GM19463 (cell line): ENCODE measurements at regions not wholly inside any gene's neighbourhood (a gene's known extent, or its start where the extent isn't known, plus 50 kb on each side); places are given as distances from the start of the nearest gene placed in this dataset.

Experiments
- ATAC-seq: cut with Tn5 transposase; IDR thresholded peaks from one replicate; pipeline ENCODE4 v1.9.1; 2021; ENCODE audit warnings: mild to moderate bottlenecking, moderate library complexity; ENCODE audit not compliant: unreplicated experiment

DNA sequence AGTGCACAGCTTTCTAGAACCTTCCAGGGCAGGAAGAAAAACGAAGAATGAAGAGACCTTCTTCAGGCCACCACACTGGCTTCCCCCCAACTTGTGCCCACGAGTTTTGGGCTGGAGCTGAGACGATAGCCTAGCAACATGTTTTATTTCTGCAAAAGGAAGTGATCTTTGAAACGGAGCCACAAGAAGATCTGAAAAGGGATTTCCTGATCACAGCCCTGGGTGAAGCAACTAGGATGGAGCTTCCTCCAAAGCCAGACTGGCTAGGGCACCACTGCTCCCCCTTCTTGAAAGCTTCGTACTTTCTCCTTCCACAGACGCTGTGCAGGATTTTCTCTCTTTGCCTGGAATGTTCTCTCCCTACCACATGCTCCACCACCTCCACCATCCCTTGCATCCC, 418.3 kb downstream of the MED13L start:
- ATAC-seq: no peak

DNA sequence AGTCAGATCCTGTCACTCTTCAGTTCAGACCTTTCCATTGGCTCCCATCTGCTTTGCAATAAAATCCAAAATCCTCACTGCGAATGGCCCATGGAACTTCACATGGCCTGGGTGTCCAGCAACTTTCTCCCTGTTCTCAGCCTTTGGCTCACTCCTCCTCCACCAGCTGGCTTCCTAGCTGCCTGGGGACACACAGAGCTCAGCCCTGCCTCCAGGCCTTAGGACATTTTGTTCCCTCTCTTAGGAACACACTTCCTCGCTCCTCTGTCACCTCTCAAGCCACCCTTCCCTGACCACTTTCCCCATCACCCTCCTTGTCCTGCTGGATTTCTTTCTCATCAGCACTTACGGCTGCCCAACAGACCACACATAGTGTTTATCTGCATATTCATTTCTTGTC, 419.6 kb downstream of the MED13L start:
- ATAC-seq: no peak

DNA sequence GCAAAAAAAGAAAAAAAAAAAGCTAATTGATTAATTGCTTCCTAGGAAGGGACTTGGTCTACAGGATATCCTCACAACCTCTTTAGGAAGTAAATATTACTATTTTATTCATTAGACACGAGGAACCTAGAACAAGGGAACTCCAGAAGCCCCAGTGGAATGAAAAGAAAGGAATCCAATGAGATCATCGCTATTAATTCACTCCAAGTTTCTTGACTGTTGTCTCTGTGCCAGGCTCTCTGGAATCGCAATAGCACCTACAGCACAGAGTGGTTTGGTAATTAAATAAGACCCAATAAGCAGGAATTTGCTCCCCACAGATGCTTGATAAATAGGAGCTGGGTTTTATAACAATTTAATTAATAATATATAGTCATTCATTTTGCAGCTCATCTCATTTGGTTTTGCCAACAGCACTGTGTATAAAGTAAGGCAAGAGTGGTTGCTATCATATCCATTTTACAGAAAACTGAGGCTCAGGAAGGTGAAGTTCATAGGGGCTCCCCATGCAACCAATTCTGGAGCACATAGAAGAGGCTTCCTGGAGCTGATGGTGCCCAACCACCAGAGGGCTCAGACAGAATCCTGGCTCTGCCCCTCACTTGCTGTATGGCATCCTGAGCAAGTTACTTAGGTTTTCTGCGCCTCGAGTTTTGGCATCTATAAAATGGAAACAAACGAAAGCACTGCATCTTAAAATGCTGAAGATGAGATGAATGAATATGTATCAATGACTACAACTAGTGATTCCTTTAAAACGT, 420.2 kb downstream of the MED13L start:
- ATAC-seq: no peak

DNA sequence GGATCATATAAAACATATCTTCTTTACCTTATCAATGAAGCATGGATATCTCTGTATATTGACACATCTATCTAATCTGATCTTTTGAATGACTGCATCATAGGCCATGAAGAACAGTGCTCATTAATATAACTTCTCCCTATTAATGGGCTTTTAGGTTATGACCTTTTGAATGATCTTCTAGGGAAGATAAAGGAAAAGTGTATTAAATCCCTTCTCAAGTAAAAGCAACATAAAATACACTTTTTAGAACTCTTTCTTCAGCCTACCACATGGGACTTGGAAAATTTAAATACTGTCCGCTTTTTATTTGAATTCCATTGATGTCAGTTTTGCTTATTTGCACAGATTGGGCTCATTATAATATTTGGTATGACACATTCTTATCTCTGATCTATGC, 425.4 kb downstream of the MED13L start:
- ATAC-seq: no peak

DNA sequence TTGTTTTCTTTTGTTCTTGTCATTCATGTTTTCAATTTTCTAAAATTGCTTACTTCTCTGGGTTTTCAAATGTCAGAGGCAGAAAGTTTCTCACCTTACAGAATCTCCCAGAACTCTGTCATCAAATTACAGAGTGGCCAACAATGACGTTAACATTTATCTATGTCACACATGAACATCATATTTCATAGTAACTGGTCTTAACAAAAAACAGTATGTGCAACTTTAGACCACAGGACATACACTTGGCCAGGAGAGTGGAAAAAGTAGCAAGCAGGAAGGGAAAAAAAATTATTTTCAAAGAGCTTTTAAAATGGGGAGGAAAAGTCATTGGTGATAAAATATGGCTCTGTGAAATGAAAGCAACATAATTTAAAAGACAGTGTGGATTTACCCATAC, 426.5 kb downstream of the MED13L start:
- no peak for ATAC-seq

DNA sequence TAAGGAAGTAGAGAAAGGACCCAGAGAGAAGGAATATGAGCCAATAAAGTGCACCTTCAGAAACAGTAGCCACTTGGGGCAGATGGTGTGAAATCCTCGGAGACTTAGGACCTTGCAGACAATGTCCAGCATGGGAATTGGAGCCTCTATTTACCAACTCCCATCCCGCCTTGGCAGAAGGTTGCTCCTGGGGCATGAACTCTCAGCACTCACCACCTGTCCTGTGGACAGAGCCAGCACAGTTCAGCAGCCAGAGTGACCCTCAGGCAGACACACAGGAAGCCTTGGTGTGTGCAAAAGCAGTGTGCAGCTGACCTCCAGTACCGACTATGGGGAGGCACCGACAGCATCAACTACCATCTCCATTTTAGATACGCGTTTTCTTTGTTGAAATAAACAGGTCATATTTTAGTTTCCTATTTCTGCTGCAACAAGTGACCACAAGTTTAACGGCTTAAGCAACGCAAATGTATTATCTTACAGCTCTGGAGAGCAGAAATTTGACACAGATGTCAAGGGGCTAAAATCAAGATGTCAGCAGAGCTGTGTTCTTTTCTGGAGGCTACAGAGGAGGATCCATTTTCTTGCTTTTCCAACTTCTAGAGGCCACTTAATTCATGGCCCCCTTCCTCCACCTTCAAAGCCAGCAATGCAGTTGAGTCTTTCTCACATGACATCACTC, 428.1 kb downstream of the MED13L start:
- ATAC-seq: no peak

DNA sequence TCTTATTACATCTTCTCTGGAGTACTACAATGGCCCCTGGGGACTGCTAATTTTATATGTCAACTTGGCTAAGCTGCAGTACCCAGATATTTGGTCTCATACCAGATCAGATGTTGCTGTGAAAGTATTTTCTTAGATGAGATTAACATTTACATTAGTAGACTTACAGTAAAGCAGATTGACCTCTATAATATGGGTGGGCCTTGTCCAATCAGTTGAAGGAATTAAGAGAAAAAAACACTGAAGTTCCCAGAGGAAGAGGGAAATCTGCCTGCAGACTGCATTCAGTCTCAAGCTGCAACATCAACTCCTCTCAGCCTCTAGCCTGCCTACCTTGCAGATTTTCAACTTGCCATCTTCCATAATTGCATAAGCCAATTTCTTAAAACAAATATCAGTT, 430.1 kb downstream of the MED13L start:
- ATAC-seq: no peak

DNA sequence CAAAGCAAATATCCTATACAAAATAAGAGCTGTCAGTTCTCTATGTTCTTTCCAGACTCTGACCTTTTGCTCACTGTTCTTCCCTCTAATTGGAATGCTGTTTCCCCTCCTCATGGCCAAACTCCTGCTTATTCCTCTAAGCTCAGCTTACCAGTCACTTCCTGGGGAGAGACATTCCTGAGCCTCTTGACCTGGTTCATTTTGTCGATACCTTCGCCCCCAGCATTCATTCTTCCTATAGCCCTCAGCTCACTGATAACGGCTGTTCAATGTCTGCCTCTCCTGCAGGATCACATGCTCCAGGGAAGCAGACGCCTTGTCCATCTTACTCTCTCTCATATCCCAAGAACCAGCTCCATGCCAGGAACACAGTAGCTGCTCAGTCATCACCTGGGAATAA, 431.0 kb downstream of the MED13L start:
- no peak for ATAC-seq

DNA sequence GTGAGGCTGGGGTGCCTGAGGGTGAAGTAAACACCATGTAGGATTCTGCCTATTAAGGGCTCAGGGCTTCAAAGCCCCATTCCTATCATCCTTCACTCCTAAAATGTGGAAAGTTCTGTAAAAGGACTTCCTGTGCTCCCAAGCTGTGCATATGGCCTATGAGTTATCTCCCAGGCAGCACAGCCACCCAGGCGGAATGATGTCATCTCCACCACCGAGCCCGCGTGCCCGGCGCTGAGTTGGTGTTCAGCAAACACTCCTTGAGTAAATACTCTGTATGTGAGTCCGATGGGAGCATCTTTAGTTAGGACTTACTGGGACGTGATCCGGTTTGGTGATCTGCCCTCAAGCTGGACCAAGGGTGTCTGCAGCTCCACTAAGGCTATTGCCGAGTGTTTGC, 437.3 kb downstream of the MED13L start:
- ATAC-seq: no peak

DNA sequence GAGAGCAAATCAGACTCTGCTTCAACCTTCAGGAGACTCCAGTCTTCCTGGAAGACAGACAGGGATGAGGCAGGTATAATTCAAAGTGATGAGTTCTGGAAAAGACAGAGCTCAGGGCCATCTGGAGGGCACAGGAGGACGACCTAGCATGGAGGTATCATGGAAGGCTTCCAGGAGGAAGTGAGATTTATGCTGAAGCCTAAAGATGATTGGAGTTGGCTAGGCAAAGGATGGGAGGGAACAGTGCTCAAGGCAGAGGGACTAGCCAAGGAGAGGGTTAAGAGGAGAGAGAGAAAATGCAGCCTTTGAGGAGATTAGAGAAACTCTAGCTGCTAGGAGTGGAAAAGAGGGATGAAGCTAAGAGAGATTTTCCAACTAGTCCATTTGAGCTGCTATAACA, 438.5 kb downstream of the MED13L start:
- no peak for ATAC-seq

DNA sequence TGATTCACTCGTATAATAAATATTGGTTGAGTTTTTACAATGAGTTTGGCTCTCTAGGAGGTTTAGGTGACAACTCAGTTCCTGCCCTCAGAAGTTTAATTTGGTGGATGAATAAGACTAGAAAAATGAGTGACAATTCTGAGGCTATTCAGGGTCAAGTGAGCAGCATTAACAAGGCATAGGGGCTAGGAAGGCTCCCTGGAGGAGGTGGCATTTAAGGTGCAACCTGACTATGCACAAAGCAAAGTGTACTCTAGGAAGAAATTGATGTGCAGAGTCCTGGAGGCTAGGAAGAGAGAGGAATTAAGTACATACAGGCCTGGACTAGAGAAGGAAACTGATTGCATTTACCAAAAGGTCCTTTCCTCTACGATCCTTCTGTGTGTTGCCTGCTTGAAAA, 440.3 kb downstream of the MED13L start:
- ATAC-seq: no peak

DNA sequence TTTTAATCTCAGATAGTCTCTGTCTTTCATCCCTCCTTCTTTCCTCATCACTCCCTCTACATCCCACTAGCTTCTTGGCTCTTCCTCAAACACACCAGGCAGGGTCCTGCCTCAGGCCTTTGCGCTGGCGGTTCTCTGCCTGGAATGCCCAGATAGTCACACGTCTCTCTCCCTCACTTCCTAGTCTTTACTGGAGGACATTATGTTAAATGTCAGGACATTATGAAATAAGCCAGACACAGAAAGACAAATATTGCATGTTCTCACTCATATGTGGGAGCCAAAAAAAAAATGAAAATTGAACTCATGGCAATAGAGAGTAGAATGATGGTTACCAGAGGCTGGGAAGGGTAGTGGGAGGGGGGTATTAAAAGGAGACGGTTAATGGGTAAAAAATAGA, 442.0 kb downstream of the MED13L start:
- ATAC-seq: no peak

DNA sequence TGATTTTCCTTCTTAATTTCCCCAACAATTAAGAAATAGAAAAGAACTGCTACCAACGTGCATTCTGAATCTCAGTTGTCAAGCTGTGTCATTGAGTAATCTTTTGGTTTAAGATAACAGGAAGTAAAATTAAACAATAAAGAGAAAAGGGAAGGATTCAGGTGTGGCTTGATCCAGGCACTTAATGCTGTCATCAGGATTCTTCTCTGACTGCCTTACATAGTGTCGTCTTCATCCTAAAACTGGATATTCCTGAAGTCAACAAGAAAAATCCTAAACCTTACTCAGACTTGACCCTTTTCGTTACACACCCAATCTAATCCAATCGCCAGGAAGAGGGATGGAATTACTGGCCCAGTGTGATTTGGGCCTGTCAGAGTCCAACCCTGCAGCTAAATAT, 443.8 kb downstream of the MED13L start:
- ATAC-seq: no peak

DNA sequence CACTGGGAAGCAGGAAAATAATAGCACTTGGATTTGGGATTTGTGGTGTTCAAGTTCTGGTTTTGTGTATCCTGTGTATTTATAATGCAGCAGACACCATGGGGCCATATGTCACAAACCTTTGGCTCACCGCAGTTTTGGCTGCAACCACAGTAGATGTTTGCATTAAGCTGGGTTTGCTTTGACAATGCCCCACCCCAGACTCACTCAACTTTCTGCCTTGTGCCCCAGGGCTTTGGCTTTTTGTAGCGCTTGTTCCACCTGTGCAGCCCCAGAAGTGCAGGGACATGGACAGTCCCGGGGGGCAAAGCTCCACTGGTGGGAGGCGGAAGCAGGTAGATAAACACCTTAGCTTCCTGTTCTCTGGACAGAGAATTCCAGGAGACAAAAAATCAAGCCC, 446.9 kb downstream of the MED13L start:
- ATAC-seq: no peak

DNA sequence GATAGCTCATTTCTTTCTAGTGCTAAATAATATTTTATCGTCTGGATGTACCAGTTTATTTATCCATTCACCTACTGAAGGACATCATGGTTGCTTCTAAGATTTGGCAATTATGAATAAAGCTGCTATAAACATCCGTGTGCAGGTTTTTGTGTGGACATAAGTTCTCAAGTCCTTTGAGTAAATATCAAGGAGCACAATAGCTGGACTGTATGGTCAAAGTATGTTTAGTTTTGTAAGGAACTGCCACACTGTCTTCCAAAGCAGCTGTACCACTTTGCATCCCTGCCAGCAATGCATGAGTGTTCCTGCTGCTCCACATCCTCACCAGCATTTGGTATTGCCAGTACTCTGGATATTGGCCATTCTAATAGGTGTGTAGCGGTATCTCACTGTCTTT, 447.4 kb downstream of the MED13L start:
- no peak for ATAC-seq

DNA sequence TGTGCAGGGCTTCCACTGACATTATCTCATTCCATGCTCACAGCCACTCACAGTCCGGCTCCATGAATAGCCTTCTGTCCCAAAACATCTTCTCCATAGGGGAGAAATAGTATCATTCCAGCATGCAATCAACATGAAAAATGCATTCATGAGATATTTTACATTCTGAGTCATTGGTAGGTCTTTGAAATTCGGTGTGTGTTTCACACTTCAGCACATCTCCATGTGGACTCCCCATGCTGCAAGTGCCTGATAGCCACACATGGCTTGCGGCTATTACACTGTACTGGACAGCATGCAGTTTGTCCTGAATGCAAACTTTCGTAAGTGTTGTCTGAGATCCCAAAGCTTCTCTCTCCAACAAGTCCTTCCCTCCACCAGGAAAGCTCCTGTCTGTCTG, 449.3 kb downstream of the MED13L start:
- no peak for ATAC-seq

DNA sequence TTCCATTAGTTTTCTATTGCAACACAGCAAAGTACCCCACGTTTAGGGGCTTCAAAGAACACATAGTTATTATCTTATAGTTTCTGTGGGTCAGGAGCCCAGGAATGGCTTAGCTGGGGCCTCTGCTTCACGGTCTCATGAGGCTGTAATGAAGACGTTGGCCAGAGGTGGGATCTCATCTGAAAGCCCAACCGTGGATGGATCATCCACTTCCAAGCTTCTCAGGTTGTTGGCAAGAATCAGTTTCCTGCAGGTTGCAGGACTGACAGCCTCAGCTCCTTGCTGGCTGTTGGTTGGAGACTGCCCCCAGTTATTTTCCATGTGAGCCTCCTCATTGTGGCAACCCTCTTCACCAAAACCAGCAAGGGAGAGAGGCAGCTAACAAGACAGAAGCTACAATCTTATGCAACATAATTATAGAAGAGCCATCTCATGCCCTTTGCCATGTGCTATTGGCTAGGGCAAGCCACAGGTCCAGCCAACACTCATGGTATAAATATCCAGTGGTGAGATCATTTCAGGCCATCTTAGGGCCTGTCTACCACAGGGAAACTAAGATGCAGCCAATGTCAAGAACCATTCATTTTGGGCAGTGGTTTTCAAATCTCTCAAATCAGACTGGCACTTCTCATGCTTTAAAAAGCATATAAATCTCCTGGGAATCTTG, 452.4 kb downstream of the MED13L start:
- ATAC-seq: no peak

DNA sequence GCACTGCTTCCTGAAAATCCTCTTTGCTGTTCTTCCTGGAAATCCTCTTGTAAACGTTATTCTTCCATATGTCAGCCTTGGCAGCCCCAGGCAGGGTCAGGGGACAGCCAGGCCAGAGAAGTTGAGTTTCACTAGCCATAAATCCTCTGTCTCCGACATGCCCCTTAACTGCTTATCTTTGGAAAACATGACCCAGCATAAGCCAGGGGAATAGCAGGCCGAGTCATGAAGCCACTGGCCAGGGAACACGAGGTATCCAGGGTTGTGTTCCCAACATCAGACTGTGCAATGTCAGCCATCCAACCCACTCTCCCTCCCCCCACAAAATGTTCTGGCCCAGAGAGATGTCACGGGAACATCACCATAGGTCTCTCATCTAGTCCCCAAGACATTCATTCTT, 453.9 kb downstream of the MED13L start:
- no peak for ATAC-seq

DNA sequence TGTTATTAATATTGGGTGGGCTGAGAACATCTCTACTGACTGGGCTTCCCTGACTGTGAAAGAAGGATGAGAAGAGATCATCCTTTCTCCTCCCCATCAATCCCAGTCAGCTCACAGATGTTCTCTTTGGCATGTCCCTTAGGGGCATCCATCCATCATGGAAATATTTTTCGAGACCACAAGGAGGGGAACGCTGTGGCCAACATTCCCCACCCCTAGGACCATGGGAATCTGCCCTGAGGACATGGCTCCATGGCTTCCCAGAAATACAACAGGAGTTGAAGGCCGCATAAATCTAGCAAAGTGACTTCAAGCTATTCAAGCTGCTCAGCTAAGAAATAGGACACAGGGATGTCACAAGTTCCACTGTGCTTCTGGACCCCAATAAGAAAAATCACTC, 456.8 kb downstream of the MED13L start:
- ATAC-seq: no peak

DNA sequence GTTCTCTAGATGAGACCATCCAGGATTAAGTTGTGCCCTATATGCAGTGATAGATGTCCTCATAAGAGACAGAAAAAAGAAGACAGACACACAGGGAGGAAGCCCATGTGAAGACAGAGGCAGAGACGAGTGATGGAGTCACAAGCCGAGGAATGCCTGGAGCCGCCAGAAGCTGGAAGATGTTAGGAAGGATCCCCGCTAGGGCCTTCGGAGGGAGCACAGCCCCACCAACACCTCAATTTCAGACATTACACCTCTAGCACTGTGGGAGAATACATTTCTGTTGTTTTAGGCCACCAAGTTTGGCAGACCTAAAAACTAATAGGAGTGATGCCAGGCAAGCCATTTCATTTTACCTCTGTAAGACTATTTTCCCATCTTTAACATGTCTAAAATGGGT, 458.5 kb downstream of the MED13L start:
- ATAC-seq: no peak

DNA sequence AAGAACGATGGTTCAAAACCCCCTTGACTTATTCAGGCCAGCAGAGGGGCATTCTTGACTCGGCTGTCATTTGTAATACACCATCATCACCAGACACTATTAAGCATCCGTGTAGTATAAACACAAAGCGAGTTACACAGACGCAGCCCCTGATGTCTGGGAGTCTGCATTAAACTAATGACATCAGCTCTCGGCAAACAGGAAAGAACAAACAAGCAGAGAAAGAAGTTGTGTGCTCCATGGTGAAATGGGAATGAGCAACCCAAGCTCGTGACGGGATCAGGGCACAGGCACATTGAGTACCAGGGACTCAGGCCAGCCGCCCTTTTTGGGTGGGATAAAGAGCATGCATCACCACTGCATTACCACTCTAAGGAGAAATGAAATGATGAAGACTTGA, 460.1 kb downstream of the MED13L start:
- ATAC-seq: no peak

DNA sequence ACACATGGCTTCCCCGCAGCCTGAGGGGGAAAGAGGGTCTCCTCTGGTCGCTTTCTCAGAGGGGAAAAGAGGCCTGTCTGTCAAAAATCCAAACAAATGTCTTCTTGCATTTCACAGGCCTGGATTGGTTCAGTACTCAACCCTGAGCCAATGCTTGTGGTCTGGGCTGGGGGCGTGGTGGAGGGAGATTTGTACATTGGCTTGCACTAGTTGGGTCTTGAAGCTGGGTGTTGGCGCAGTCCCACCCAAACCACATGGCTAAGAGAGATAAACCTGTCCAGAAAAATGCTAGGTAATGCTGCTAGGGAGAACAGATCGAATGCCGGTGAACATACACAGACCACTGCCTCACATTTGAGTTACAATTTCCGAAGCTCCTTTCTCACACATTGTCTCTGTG, 461.6 kb downstream of the MED13L start:
- ATAC-seq: no peak
